ENCODE measurements at regions not wholly inside any gene's neighbourhood (a gene's known extent, or its start where the extent isn't known, plus 50 kb on each side); places are given as distances from the start of the nearest gene placed in this dataset.

GRCh38 chr12:91882910-91883309 is 262.7 kb downstream of the BTG1 start:
- TF ChIP-seq EZH2 (IDR thresholded peaks at IDR 0.05; ENCODE audit: borderline replicate concordance) (no peak), CTCF (IDR thresholded peaks at IDR 0.05; ENCODE audit: poor library complexity) (no peak), EZH2phosphoT487 (IDR thresholded peaks at IDR 0.05; ENCODE audit: low read depth, severe bottlenecking, unreplicated experiment) (no peak)

All from hepatocyte (in vitro differentiated cells).